ENCODE measurements at regions not wholly inside any gene's neighbourhood (a gene's known extent, or its start where the extent isn't known, plus 50 kb on each side); places are given as distances from the start of the nearest gene placed in this dataset.

- no peaks in the 10 kb centered on the region for H3K36me3 ChIP-seq (ENCODE audit: control insufficient read depth in 2 of 4, insufficient read depth in 4 of 4, low read length in 3 of 4)
- no peak for FAIRE-seq
- CTCF ChIA-PET (ENCODE audit: partially characterized antibody), result interaction anchor here (0.8 kb wide), 1 partner anchor 20 kb away, joined by 3 read pairs; no protein-coding TSS in a partner anchor
- TF ChIP-seq CBX8 (IDR thresholded peaks at IDR 0.05; ENCODE audit: borderline replicate concordance, low read depth, low read length) (no peak), POLR2AphosphoS5 (IDR thresholded peaks at IDR 0.05; ENCODE audit: low read depth, low read length) (no peak)
Measured at GRCh38 chr1:242712248-242712647, 187.8 kb upstream of the PLD5 start.

More at GRCh38 chr1:242712248-242712647, 187.8 kb upstream of the PLD5 start:
- Histone ChIP-seq H3K27ac (ENCODE audit: low read depth, low read length) (no peak overlapping the region), H3K9me3 (ENCODE audit: insufficient read depth in 2 of 2, low read depth in 1 of 2, low read length in 1 of 2) (no peaks in the 10 kb centered on the region), H3K23ac (ENCODE audit: insufficient read length) (no peak overlapping the region), H3K56ac (replicated peaks; ENCODE audit: insufficient read length, low read depth, low read length) (no peak overlapping the region), H3K23me2 (ENCODE audit: low read depth, low read length) (peaks cover 1% of the 10 kb centered on the region; the same call in 1 of the 2 replicates), H3K4me2 (ENCODE audit: insufficient read depth in 1 of 2, low read depth in 2 of 2, low read length in 2 of 2) (no peak overlapping the region), H3K9ac (replicated peaks in 1 of 4; ENCODE audit: extremely low read depth in 1 of 4, low read depth in 3 of 4, low read length in 3 of 4) (no peak overlapping the region), H2AK5ac (ENCODE audit: low read depth, low read length) (no peak overlapping the region), H4K20me1 (replicated peaks in 1 of 2; ENCODE audit: control insufficient read depth in 1 of 2, insufficient read depth in 2 of 2, low read length in 2 of 2) (no peaks in the 10 kb centered on the region), H3K27me3 (replicated peaks in 1 of 4; ENCODE audit: control insufficient read depth in 3 of 4, extremely low read depth in 1 of 4, insufficient read depth in 3 of 4, low read length in 3 of 4) (no peaks in the 10 kb centered on the region; a peak in 2 of 7 replicates), H2BK120ac (replicated peaks; ENCODE audit: low read depth, low read length) (no peak overlapping the region), H2BK20ac (ENCODE audit: low read length) (no peak overlapping the region), H3K79me2 (ENCODE audit: control insufficient read depth in 1 of 2, insufficient read depth in 2 of 2, low read length in 2 of 2) (no peaks in the 10 kb centered on the region), H3K79me1 (ENCODE audit: low read depth, low read length) (no peaks in the 10 kb centered on the region), H2AFZ (ENCODE audit: low read length) (no peak overlapping the region), H3K4me1 (replicated peaks in 1 of 4; ENCODE audit: control insufficient read depth in 3 of 4, insufficient read depth in 4 of 4, low read length in 3 of 4) (peaks cover 0 to 8% (median 2%) of the 10 kb centered on the region in 4 experiments; a peak in 4 of 7 replicates), H2BK5ac (ENCODE audit: low read depth, low read length) (no peak overlapping the region), H4K91ac (replicated peaks; ENCODE audit: insufficient read length, low read length) (no peak overlapping the region), H3K14ac (ENCODE audit: insufficient read length) (no peak overlapping the region), H3K4ac (replicated peaks; ENCODE audit: insufficient read length, low read depth, low read length) (no peak overlapping the region), H3K18ac (ENCODE audit: extremely low read depth, low read length) (no peak overlapping the region), H2BK15ac (ENCODE audit: low read length) (no peak overlapping the region), H4K5ac (ENCODE audit: insufficient read length, low read depth, low read length) (no peak overlapping the region), H2BK12ac (ENCODE audit: low read depth, low read length) (no peak overlapping the region), H3K4me3 (ENCODE audit: extremely low read depth in 1 of 4, insufficient read depth in 2 of 4, low read depth in 3 of 4, low read length in 4 of 4) (no peak overlapping the region), H4K8ac (ENCODE audit: extremely low read depth, insufficient read depth, low read length) (no peak overlapping the region)
- POLR2A ChIA-PET (ENCODE audit: partially characterized antibody), result no interaction called here
- 75% methylated on average over 4 of the region's 4 CpGs; no CpG with 5 or more reads in 1 of the 2 experiments for WGBS, 2 experiments (ENCODE audit: extremely low coverage in 1 of 2, insufficient coverage in 1 of 2, insufficient read length in 1 of 2, insufficient replicate concordance in 2 of 2, low coverage in 1 of 2, low lambda C conversion rate in 2 of 2, missing lambda C conversion rate in 1 of 2)
- no peak for DNase-seq (ENCODE audit: low read depth in 1 of 2, low spot score in 2 of 2)
